HTR-8/SVneo (cell line): ENCODE measurements at regions not wholly inside any gene's neighbourhood (a gene's known extent, or its start where the extent isn't known, plus 50 kb on each side); places are given as distances from the start of the nearest gene placed in this dataset.

Experiments
- DNase-seq: peaks from one replicate; pipeline ENCODE4 v3.0.0; 2011; ENCODE audit warnings: low spot score, mixed read lengths; ENCODE audit not compliant: insufficient read length
- FAIRE-seq: peaks from 2 replicates; lab custom pipeline; 2011; peaks lifted over from hg19 to GRCh38; lab: Jason Lieb, UNC

DNA sequence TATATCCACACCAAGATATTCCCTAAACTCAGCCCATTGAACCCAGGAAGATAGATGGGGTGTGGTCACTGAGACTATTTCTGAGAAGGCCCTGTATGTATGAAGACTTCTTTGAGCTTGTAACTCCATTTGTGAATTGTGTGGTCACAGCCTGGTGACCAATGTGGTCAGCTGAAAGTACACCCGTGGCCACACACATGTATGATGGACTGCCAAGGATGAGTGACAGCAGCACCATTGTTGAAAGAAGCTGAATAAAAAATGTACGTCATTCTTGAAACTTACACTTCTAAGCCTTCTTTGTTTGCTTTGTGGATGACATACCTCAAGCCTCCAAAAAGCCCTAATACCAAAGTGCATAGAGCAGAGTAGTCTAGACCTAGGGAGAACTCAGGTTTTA lies 581.4 kb downstream of the RAB28 start:
- FAIRE-seq, result no peak
- DNase-seq, result no peak

DNA sequence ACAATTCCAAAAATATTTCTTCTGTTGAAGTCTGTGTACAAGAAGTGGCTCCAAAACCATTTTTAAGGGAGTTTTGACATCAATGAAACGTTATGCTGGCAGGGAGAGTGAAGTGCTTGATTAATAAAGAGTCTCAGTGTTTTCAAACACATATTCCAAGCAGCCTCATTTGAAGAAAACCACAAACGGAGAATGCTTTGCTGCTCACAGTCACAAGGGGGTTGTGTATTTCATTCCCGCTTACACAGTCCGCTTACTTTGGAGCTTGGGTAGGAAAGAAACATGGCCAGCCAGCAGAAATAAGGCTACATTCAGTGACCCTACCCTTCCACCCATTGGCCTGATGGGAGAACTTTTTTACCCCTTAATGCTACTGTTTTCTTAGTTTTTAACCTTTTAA lies 586.2 kb downstream of the RAB28 start:
- no peak for FAIRE-seq
- no peak for DNase-seq

DNA sequence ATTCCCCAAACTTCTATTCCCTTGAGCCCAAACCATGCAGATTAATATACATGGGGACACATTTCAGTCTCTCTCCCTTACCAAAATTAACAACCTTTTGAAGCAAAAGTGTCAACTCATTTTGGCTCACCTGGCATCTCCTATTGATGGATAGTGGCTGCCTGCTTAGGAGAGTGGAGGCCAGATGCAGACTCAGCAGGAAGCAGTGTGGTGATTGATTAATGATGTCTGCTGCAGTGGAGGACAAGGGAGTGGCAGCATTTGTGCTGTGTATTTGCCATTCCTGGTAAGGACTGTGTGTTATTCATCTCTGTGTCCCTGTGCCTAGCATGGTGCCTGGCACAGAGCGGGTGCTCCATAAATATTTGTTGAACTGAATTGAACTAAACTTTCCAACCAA lies 590.1 kb downstream of the RAB28 start:
- FAIRE-seq, result no peak
- DNase-seq, result no peak

DNA sequence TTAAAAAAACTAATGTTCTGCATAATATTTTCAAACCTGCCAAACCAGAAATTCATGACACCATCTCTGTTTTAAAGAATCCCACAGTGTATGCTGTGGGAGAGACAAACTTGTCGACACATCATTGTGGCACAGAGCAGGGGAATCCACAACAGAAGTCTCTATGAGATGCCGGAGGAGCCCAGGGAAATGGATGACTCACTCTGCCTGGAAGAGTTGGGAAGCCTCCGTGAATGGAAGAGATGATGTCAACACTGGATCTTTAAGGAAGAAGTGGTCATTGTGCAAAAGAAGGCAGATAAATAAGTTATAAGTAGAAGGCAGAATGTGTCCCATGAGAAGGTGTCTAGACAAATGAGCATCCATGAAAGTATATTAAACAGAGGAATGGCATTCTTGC lies 595.1 kb downstream of the RAB28 start:
- no peak for DNase-seq
- no peak for FAIRE-seq

DNA sequence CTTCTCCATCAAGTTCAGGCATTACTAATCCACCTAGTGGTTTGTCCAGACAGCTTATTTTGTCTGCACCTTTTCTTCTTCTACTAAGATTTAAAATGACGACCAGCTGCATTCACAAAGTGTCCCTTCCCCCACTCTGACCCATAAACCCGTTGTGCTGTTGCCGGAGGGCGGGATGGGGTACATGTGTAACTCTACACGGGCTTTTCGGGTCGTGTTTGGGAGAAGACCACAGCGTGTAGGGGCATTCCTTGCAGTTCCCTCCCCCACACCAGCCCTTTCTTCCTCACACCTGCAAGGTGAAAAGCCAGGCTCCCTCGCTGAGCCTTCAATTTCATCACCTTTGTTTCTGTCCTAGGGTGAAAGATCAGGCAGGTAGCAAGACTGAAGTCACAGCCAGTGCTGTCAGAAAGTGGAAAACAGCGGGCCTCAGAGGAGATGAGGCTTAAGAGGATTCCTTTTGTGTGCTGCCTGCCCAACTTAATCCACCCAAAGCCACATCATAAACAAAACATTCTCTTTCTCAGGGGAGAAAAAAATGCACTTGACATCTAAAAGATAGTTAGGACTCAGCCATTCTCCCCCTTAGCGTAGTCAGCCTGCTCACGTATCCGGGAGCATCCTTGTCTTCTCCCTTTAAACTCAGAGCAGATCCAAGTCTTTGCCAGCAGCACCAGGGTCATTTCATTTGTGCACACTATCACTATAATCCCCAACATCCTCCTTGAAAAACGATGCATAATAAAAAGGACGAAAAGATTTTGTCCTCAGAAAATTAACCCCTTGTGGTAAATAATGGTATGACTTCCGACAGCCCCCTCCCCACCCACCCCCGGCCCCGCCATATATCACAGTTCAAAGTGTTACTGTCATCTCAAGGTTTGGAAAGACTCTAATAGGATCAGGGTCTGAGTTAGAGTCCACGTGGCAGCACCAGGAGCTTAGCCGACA lies 599.0 kb downstream of the RAB28 start:
- FAIRE-seq (no peak), DNase-seq (no peak)

DNA sequence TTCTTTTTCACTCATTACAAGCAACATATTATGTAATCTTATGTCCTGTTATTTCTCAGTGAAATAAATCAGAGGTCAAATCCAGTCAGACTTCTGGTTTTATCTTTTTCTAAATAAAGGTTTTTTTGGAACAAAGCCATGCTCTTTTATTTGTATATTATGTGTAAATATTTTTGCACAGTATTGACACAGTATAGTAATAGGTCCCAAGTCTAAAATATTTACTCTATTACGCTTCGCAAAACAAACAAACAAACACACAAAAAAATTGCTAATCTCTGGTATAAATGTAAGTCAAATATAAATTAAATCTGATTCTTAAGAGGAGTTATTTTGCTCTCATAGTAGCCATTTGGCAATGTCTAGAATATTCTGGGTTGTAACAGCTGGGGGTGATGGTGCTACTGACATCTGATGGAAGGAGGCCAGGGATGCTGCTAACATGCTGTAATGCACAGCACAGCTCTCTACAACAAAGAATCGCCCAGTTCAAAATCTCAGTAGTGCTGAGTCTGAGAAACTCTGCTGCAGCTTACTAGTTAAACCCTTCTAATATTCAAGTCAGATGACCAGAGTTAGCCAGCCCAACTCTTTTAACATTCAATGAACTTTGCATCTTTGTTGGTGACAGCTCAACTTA lies 602.1 kb downstream of the RAB28 start:
- no peak for FAIRE-seq
- no peak for DNase-seq

DNA sequence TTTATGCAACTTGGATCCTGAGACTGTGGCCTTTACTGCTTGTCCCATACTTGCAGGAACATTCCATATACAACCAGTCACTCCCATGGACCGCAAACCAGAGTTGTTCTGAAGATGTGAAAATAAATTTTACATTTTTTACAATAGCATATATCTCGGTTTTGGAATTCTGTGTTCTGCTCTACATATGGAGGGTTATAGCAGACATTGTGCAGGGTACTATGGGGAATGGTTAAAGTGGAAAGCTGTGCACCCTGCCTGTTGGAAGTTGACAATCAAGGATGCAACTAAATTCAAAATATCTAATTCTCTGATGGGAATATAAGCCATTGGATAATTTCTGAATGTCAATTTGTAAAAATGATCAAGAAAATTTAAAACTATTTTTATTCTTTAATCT lies 603.3 kb downstream of the RAB28 start:
- no peak for FAIRE-seq
- no peak for DNase-seq

DNA sequence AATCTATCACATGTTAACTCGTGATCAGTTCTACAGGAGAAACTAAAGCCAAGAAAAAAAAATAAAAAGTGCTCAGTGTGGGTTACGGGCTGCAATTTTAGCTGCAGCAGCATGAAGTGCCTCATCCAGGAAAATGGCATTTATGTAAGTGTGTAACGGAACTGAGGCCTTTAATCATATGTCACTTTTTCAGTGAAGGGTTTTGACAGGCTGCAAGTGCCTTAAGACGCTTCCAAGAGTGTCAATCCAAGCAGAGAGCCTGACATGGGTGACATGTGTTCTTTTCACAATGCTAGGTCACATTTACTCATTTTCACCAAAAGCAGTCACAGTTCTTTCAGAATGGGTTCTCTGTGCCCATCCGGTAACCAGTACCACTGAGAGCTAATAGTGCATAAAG lies 604.6 kb downstream of the RAB28 start:
- DNase-seq, result no peak
- FAIRE-seq, result no peak

DNA sequence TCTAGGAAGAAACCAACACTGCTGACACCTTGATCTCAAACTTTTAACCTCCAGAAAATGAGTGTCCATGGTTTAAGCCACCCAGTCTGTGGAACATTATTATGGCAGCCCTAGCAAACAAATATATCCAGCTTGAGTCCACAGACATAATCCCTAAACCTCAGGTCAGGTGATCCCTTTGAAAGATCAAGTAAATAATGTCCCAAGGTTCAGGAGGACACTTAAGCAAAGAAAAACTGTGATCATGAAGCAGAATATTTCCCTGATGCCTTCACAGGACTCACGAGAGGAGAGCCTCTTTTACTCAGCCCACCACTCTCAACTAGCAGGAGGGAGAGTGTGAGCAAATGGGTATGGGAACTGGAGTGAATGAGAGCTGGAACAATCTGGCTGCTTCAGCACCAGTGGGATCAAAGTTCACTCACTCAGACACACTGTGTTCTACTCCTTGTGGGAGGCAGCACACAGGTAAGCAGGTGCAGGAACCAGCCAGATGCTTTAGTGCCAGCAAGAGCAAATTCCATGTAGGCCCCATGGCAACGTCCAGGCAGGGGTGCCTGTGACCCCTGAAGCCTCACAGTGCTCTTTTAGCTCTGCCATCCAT lies 608.4 kb downstream of the RAB28 start:
- DNase-seq, result no peak
- FAIRE-seq, result no peak

DNA sequence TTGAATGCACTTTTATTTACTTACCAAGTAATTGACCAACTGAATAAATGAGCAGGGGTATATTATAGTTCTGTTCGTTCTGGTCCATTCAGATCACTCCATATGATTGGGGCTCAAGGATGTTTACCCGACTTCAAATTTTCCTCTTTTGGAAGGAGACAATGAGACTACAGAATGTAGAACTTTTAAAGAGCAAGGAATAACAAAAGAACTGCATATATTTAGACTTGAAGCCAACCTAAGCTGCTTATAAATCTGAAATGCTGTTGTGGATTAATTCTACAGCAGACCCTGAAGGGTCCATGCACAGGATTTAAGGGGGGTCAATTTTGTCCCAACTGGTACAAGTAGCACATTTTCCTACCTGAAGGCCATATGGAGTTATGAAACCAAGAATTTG lies 610.8 kb downstream of the RAB28 start:
- DNase-seq (no peak), FAIRE-seq (no peak)

DNA sequence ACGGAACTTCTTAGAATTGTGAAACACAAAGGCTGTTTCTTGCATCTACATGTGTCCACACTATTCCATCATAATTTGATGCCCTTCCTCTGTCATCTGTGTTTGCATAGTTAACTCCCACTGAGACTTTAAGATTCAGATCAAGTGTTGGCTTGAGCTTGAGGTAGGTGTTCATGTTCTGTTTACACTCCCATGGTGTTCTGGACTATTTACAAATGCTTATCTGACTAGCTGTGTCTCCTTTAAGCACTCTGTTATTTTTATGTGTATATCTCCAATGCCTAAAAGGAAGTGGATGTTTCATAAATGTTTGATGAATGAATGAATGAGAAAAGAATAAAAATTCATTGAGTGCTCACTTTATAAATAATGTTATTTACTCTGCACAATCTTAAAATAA lies 622.7 kb downstream of the RAB28 start:
- no peak for FAIRE-seq

DNA sequence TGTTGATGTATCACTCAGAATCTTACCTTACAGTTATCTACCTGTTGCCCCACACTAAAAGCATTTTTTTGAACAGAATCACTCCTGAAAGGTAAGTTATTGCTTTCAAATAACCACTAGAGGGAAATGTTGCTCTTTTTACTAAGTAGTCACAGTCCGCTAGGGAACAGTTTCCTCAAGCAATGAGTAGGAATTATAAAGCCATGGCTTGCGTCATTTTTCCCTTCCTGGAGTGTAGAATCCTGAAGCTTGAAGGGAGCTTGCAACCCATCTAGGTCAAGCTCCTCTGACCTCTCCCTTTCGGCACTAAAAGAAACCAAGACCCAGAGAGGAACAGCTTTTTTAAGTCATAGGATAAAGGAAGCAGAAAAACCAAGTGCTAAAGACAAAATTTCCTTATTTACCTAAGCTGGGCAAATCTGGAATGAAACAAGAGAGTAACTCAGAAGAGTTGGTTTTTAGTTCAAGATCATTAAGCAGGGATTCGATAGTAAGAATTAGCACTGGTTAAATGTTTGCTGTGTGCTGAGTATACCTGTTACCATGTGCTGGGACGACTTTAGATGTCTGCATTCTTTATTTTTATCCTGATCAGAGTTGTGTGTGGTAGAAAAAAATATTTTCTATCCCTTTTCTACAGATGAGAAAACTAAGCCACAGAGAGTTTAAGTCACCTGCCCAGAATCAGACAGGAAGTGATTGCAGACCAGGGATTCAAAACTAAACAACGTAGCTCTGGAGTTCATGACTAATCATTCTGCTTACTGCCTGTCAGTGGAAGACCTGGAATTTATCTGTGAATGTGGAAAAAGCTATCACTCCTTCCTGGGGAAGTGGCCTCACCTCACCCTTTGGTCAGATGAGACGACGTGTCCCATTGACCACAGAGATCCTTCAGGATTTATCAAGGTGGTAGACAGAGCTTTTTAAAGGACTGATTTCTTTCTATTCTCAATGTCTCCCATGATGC lies 631.5 kb downstream of the RAB28 start:
- peak; percentile 18 for DNase-seq
- FAIRE-seq, result no peak

More for the DNA sequence above, 622.7 kb downstream of the RAB28 start:
- DNase-seq, result no peak

DNA sequence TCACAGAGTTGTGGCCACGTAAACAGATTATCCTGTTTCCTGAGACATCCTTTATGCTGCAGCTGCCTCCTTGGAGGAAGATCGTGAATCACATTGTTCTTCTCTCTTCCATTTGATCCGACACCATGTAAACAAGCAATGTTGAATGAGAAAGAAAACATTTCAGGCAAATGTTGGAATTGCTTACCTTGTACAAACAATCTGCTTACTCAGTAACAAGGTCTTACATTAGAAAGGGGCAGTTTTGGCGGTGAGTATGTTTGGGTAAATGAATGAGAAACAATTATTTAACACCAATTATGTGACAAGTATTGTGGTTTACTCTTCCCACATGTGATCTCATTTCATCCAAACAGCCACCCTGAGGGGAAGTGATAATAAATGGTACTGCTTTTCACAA lies 637.8 kb downstream of the RAB28 start:
- DNase-seq, result no peak
- FAIRE-seq, result peak; percentile 63

DNA sequence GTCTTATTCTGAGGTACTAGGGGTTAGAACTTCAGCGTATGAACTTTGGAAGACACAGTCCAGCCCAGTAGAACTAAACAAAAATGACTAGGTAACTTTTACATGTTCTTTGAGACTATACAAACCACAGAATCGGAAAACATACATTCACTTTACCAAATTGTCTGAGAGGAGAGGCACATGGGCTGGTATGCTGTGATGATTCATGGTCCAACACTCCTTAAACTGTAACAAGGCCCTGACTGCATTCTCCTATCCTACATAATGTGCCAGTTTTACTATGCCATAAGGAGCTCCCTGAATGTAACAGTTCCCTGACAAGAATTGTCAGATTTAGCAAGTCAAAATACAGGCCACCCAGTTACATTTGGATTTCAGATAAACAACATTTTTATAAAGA lies 640.0 kb downstream of the RAB28 start:
- DNase-seq, result no peak
- no peak for FAIRE-seq

DNA sequence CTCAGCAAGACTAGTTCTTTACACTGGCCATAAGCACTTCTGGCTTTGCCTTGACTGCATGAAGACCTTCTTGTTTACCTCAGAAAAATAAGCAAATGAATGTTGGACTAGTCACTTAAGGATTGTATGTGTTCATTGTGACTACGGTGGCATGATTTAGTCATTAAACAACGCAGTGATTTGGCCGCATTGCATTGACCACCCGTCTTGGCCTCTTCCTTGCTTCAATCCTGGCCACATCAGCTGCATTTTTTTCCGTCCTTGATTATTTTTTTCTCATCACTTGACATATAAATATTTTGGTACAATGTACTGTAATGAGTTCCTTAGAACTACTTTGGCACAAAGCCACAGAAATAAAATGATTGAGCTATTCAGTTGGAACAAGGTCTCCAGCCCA lies 656.2 kb downstream of the RAB28 start:
- FAIRE-seq (no peak), DNase-seq (no peak)

DNA sequence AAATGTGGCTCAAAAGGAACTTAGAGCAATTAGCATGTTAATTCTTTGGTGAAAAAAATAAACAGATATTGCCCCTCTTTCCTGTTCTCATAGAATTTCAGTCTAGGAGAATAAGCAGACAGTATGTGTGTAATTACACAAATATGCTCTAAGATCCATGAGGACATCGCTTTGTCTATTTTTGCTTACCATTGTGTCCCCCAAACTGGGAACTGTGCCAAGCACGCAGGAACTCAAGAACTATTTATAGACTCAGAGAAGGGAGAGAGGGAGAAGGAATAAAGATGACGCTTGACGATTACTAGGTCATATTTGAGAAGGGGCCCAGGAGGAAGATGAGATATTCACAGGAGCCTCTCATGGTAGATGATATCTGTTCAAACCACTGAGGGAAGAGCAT lies 692.6 kb downstream of the RAB28 start:
- no peak for FAIRE-seq

DNA sequence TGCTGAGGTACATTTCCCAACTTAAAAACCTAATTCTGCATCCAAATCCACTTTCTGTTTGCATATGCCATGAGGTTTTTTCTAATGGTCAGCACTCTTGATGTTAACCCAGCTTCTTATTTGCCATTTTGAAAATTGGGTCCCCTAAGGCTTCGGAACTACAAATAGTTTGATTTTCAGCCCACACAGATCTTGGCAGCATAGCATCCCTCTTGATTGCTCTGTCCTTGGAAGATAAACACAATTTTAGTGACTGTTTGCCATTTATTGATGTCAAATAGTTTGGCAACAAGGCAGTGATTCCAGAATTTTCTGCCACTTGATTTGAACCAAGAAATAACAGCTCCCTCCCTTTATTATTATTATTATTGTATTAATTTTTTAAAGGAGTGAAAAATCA lies 696.9 kb downstream of the RAB28 start:
- FAIRE-seq (no peak), DNase-seq (no peak)

More for the DNA sequence above, 692.6 kb downstream of the RAB28 start:
- DNase-seq, result no peak

DNA sequence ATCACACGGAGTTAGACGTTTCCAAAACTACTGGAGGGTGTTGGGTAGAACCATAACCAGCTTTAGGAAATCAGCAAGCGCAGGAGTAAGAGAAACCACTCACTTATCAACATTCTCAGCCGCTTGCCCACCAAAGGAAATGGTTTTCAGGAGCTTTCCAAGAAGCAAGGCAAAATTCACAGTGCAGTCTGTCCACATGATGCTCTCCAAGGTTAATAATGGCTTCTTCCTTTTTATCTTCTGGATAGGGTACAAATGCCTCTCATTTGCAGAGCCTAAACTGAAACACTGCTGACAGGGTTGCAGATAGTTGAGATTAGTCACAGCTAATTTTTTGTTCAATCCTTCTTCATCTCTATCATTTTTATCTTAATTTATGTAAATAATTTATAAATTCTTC lies 705.4 kb downstream of the RAB28 start:
- DNase-seq (no peak), FAIRE-seq (no peak)

DNA sequence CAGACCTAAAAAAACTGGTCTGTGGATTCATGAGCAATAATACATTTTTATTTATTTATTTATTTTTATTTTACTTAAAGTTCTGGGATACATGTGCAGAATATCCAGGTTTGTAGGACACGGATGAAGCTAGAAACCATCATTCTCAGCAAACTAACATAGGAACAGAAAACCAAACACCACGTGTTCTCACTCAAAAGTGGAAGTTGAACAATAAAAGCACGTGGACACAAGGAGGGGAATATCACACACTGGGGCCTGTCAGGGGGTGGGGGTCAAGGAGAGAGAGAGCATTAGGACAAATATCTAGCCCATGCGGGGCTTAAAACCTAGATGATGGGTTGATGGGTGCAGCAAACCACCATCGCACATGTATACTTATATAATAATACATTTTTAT lies 705.9 kb downstream of the RAB28 start:
- FAIRE-seq, result no peak

DNA sequence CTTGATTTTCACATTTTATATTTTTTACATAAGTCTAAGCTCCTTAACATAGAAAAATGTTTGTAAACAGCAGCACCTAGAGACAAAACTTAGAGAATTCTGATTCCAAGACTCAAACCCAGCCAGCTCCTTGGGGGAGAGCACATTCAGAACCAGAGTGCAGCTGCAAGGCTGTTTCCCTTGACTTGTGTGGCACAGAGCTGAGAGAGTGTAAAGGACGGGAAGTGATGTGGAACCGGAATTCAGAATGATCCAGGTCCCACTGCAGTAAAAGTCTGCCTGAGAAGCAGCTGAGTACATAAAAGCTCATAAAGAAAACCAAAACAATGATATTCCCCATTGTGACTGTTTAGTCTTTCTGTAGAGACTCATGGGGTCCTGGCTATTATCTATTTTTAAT lies 713.8 kb downstream of the RAB28 start:
- DNase-seq, result no peak
- FAIRE-seq, result no peak

More for the DNA sequence above, 705.9 kb downstream of the RAB28 start:
- no peak for DNase-seq
